ENCODE measurements at regions not wholly inside any gene's neighbourhood (a gene's known extent, or its start where the extent isn't known, plus 50 kb on each side); places are given as distances from the start of the nearest gene placed in this dataset.

DNA sequence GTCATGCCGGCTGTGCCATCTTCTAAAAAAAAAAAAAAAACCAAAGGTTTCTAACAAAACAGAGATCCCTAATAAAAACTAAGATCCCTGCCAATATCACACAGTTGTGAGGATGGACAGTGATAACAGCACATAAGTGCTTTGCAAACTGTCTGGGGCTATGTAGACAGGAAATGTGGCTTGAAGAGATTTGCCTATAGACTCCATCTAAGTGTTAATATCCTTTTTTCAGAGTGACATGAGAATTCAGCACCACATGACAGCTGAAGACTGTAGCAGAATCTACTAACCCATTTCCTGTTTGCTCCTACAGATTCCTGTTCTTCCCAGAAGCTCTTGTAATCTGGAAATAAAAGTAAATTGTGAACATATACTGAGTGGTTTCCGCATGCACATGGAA is 215.4 kb downstream of the KDR start:
- CTCF ChIA-PET: no interaction called here
- Histone ChIP-seq H3K4me1 (ENCODE audit: control insufficient read depth in 1 of 2, insufficient read depth in 2 of 2, low read length in 2 of 2) (no peaks in the 10 kb centered on the region), H2AFZ (ENCODE audit: low read depth, low read length, poor library complexity, severe bottlenecking) (no peak overlapping the region), H4K20me1 (ENCODE audit: insufficient read depth) (no peaks in the 10 kb centered on the region), H3K9ac (ENCODE audit: low read length) (no peak overlapping the region), H3K4me3 (replicated peaks in 1 of 2; ENCODE audit: low read depth in 1 of 2, low read length in 2 of 2) (no peak overlapping the region), H3K79me2 (ENCODE audit: insufficient read depth, low read length) (no peaks in the 10 kb centered on the region), H3K36me3 (ENCODE audit: control insufficient read depth in 1 of 2, insufficient read depth in 2 of 2, low read length in 2 of 2) (no peaks in the 10 kb centered on the region), H3K9me2 (ENCODE audit: insufficient read depth) (no peaks in the 10 kb centered on the region), H3K27me3 (ENCODE audit: insufficient read depth, low read length) (peaks cover 6% of the 10 kb centered on the region; the same call in 1 of the 2 replicates), H3K27ac (ENCODE audit: low read depth, low read length) (no peak overlapping the region), H3K9me3 (ENCODE audit: control insufficient read depth in 1 of 2, insufficient read depth in 1 of 2, low read depth in 1 of 2, low read length in 2 of 2) (no peaks in the 10 kb centered on the region), H3K4me2 (ENCODE audit: low read length) (no peak overlapping the region)
- no peak for DNase-seq (ENCODE audit: low read depth, low spot score)
- BruUV-seq (replicated peaks): no TSS peak
- TF ChIP-seq CBX3 (IDR thresholded peaks at IDR 0.05; ENCODE audit: low read depth) (no peak), SP1 (IDR thresholded peaks at IDR 0.05; ENCODE audit: low read depth) (no peak), JUND (IDR thresholded peaks at IDR 0.05) (no peak), FOSL1 (IDR thresholded peaks at IDR 0.05; ENCODE audit: low read depth) (no peak), SIN3A (IDR thresholded peaks at IDR 0.05; ENCODE audit: low read depth) (no peak), EGR1 (IDR thresholded peaks at IDR 0.05; ENCODE audit: low read depth) (no peak), EZH2phosphoT487 (IDR thresholded peaks at IDR 0.05; ENCODE audit: borderline replicate concordance) (no peak), RAD21 (IDR thresholded peaks at IDR 0.05; ENCODE audit: low read depth) (no peak), YY1 (IDR thresholded peaks at IDR 0.05; ENCODE audit: extremely low read depth, insufficient replicate concordance, low read depth, low read length) (no peak), POLR2A (IDR thresholded peaks at IDR 0.05; ENCODE audit: borderline replicate concordance, extremely low read depth, insufficient read depth, insufficient read length) (no peak), CEBPB (IDR thresholded peaks at IDR 0.05; ENCODE audit: low read depth) (no peak), SRF (IDR thresholded peaks at IDR 0.05; ENCODE audit: low read depth) (no peak), POLR2AphosphoS5 (IDR thresholded peaks at IDR 0.05; ENCODE audit: low read depth, low read length) (no peak), TCF7L2 (IDR thresholded peaks at IDR 0.05; ENCODE audit: borderline replicate concordance, extremely low read depth, insufficient read depth, insufficient read length) (no peak)
- TF ChIP-seq, protein P1, sequence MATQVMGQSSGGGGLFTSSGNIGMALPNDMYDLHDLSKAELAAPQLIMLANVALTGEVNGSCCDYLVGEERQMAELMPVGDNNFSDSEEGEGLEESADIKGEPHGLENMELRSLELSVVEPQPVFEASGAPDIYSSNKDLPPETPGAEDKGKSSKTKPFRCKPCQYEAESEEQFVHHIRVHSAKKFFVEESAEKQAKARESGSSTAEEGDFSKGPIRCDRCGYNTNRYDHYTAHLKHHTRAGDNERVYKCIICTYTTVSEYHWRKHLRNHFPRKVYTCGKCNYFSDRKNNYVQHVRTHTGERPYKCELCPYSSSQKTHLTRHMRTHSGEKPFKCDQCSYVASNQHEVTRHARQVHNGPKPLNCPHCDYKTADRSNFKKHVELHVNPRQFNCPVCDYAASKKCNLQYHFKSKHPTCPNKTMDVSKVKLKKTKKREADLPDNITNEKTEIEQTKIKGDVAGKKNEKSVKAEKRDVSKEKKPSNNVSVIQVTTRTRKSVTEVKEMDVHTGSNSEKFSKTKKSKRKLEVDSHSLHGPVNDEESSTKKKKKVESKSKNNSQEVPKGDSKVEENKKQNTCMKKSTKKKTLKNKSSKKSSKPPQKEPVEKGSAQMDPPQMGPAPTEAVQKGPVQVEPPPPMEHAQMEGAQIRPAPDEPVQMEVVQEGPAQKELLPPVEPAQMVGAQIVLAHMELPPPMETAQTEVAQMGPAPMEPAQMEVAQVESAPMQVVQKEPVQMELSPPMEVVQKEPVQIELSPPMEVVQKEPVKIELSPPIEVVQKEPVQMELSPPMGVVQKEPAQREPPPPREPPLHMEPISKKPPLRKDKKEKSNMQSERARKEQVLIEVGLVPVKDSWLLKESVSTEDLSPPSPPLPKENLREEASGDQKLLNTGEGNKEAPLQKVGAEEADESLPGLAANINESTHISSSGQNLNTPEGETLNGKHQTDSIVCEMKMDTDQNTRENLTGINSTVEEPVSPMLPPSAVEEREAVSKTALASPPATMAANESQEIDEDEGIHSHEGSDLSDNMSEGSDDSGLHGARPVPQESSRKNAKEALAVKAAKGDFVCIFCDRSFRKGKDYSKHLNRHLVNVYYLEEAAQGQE (IDR thresholded peaks at IDR 0.05; ENCODE audit: low read depth): no peak
- TF ChIP-seq, protein P2, sequence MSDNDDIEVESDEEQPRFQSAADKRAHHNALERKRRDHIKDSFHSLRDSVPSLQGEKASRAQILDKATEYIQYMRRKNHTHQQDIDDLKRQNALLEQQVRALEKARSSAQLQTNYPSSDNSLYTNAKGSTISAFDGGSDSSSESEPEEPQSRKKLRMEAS (IDR thresholded peaks at IDR 0.05): no peak
- TF ChIP-seq, protein P3, sequence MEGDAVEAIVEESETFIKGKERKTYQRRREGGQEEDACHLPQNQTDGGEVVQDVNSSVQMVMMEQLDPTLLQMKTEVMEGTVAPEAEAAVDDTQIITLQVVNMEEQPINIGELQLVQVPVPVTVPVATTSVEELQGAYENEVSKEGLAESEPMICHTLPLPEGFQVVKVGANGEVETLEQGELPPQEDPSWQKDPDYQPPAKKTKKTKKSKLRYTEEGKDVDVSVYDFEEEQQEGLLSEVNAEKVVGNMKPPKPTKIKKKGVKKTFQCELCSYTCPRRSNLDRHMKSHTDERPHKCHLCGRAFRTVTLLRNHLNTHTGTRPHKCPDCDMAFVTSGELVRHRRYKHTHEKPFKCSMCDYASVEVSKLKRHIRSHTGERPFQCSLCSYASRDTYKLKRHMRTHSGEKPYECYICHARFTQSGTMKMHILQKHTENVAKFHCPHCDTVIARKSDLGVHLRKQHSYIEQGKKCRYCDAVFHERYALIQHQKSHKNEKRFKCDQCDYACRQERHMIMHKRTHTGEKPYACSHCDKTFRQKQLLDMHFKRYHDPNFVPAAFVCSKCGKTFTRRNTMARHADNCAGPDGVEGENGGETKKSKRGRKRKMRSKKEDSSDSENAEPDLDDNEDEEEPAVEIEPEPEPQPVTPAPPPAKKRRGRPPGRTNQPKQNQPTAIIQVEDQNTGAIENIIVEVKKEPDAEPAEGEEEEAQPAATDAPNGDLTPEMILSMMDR (IDR thresholded peaks at IDR 0.05 in 2 of 3, conservative IDR thresholded peaks at IDR 0.05 in 1 of 3; ENCODE audit: borderline replicate concordance in 1 of 3, insufficient read depth in 1 of 3, low read depth in 2 of 3, low read length in 2 of 3): no peak
- ATAC-seq: no peak
- POLR2A ChIA-PET: no interaction called here
- intact Hi-C loops (cut with micrococcal nuclease): no loop called here
- RAD21 ChIA-PET (ENCODE audit: low non-redundant PET in 1 of 2, low total read pairs in 2 of 2, uncharacterized antibody in 2 of 2, unreplicated experiment in 2 of 2): no interaction called here
